DMS53 treated with DMSO at 0.1 percent for 48 hours (cell line): ENCODE measurements at regions not wholly inside any gene's neighbourhood (a gene's known extent, or its start where the extent isn't known, plus 50 kb on each side); places are given as distances from the start of the nearest gene placed in this dataset.

Experiments
- DNase-seq: peaks from one replicate; lab custom pipeline; 2025; ENCODE audit not compliant: unreplicated experiment; lab: John Stamatoyannopoulos, UW

DNA sequence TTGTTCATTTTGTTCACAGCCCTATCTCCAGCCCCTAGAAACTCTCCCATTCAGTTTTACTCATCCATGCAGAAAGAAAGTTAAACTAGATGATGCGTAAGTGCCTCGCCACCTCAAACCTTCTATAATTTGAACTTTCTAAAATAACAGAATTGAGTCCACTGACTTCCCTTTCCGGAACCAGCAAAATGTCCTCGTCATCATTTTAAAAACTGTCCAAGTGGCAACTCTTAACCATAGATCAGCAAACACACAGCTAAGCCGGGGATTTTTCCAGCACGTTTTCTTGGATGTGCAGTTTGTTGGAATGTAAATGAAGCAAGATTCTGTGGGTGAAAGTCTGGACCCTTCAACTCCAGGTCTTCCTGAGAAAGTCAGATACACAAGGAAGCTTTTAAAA, 369.7 kb upstream of the ERCC4 start:
- no peak for DNase-seq

DNA sequence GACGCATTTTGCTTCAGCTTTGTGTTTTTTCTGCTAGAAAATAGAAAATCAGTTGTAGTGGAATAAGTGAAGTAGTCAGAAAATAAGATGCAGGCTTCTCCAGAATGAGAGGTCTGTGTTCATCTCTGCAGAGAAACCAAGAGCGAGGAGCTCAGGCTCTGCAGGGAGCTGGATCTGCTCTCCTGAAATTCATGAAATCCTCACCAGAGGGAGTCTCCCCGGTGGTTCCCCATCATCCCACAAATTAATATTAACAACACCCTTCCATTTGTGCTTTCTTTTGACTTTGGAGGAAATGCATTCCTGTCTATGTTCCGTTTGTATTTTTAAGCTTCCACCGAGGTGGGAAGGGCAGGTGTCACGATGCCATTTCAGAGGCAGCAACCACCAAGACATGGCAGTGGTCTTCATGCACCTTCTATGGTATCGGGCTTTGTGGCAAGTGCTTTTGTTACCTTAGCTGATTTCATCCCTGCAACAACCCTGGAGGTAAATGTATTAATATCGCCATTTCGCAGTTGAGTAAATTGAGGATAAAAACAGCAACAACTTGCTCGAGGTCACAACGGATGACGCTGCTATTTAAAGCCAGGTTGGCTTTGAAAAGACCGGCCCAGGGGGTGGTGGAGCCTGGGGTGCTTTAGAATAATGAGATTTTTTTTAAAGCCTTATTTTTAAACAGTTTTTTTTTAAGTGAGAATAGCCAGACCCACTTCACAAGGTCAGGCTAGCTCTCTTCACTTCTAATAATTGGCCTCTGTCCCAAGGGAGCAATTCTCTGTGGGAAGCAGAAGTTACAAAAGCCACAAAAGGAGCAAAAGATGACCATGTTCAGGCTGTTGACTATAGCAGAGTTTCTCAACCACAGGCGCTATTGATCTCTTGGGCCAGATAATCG, 367.6 kb upstream of the ERCC4 start:
- no peak for DNase-seq

GRCh38 chr16:13552960-13553257, 367.0 kb upstream of the ERCC4 start:
- no peak for DNase-seq

DNA sequence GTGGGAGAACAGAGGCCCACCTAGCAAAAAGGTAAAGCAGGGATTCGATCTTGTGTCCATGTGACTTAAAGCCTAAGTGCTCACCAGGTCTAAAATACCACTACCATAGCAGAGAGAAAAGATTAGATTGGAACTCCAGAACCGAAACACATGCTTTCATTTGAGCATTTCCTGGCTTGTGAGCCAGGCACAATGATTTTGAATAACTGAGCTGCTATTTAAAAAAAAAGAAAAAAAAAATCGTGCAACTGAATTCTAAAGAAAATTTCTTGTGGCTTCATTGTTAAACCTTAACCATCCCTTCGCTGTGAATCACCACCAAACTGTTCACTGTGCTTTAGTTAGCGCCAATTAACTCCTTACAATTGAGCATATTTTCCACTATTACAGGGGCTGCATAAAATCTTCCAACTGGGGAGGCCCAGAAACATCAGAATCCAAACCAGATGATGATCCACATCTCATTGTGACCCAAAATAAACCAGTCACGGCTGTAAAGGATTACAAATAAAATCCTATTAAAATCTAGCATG, 366.4 kb upstream of the ERCC4 start:
- no peak for DNase-seq

- DNase-seq, result no peak
Observed at GRCh38 chr16:13554005-13554404, 365.9 kb upstream of the ERCC4 start.

- DNase-seq, result no peak
Observed at GRCh38 chr16:13554643-13555042, 365.3 kb upstream of the ERCC4 start.

GRCh38 chr16:13557418-13557817, 362.5 kb upstream of the ERCC4 start:
- DNase-seq, result no peak

DNA sequence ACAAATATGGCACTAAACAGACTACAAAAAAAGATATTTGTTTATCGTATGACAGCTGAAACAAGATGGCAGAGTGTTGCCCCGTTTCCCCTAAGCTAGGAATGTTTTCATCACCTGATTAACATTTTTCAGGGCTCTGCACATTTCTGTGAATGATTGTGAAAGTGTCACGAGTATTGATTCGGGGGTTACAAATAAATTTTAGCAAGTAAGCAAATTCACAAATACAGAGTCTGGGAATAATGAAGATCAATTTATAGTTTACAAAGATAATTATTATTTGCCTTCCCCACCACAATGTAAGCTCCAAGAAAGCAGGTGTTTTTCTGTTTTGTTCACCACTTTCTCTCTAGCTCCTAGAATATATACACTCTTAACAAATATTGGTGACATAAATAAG, 361.2 kb upstream of the ERCC4 start:
- no peak for DNase-seq

- no peak for DNase-seq
Observed at GRCh38 chr16:13559624-13560023, 360.3 kb upstream of the ERCC4 start.

DNA sequence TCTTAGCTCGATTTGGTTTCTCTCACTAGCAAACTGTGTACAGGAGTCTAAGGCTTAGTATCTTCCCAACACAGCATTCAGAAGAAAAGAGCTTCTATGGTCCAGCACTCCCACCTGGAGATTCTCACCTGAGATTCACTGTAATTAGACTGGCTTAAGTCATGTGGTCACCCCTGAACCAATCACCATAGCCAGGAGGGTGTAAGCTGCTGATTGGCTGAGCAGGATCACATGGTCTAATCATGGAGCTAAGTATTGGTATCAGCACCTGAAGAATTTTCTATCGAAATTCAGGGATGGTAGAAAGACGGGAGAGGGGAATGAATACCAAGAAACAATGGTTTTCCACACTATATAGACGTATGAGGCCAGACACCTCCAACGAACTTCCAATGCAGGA, 359.8 kb upstream of the ERCC4 start:
- no peak for DNase-seq

GRCh38 chr16:13561291-13562070, 358.5 kb upstream of the ERCC4 start:
- no peak for DNase-seq

GRCh38 chr16:13568803-13569202, 351.2 kb upstream of the ERCC4 start:
- no peak for DNase-seq

GRCh38 chr16:13569986-13570385, 350.0 kb upstream of the ERCC4 start:
- DNase-seq, result no peak

GRCh38 chr16:13571036-13571435, 348.9 kb upstream of the ERCC4 start:
- DNase-seq, result no peak

DNA sequence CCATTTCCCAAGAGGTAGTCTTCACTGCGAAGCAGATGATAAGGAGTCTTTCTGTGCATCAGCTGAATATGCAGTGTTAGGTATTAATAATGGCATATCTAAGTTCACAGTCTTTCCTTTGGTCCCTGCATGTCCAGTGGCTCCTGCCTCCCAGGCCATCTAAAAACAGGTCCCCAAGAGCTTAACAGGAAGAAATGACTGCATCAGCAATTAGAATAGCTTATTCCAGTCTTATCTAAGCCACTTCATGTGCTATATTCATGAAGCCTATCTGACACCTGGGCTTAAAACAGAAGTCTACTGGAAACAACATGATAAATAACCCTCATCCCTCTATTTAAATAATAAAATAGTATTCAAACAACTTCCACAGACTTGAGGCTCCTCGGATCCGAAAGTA, 346.1 kb upstream of the ERCC4 start:
- no peak for DNase-seq

- no peak for DNase-seq
Observed at GRCh38 chr16:13586051-13586450, 333.9 kb upstream of the ERCC4 start.

GRCh38 chr16:13587181-13587580, 332.8 kb upstream of the ERCC4 start:
- DNase-seq, result no peak

GRCh38 chr16:13594823-13595222, 325.1 kb upstream of the ERCC4 start:
- no peak for DNase-seq

GRCh38 chr16:13606804-13607203, 313.1 kb upstream of the ERCC4 start:
- no peak for DNase-seq

DNA sequence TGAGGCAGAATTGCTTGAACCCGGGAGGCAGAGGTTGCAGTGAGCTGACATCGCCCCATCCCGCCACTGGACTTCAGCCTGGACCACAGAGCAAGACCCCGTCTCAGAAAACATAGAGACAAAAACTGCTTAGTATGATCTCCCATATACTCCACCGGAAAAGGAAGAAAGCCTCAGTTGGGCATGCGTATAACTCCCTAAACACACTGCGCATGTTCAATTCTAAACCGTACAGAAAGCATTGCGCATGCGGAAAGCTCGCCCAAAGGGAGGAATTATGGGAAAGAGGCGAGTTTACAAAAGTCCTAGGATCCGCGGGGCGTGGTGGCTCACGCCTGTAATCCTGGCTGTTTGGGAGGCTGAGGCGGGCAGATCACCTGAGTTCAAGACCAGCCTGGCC, 312.7 kb upstream of the ERCC4 start:
- no peak for DNase-seq

DNA sequence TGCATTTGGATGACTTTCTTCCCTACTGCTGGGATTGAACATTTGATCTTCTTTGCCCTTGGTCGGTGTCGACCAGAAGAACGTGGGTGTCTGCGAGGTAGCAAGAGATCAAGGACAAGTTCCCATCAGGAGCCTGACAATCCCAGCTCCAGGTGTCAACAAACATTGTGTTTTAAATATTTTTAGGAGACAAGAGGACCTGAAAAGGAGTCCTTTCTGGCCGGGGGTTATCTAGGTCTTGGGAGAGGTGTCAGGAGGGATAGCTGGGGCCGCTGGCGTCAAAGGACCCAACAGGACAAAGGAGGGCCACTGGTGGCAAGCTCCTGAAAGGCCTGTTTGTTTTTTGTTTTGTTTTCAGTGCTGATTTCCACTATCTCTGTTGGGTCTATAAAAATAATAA, 308.4 kb upstream of the ERCC4 start:
- DNase-seq, result no peak

- no peak for DNase-seq
Observed at GRCh38 chr16:13612623-13613022, 307.3 kb upstream of the ERCC4 start.
